ENCODE measurements at regions not wholly inside any gene's neighbourhood (a gene's known extent, or its start where the extent isn't known, plus 50 kb on each side); places are given as distances from the start of the nearest gene placed in this dataset.

DNA sequence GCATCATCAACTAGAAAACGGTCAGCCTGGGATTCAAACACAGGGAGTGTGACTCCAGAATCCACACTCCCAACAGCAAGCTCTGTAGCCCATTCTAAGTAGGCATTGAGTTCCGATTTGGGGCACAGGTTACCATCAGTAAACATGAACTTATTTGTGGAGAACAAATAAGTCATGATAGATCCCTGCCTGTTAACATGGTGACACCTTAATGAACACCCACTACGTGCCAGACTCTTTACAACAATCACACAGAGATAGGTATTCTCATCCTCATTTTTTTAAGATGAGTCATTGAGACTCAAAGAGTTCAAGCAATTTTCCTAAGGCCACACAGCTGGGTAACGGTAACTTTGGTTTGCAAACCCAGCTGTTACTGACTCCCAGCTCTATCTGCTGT is 91.5 kb downstream of the LYZL2 start:
- no peak for TF ChIP-seq CTCF (IDR thresholded peaks at IDR 0.05)
- TF ChIP-seq EP300 (IDR thresholded peaks at IDR 0.05), result no peak

Data from ovary (tissue), 3 donors.